ENCODE measurements at regions not wholly inside any gene's neighbourhood (a gene's known extent, or its start where the extent isn't known, plus 50 kb on each side); places are given as distances from the start of the nearest gene placed in this dataset.
A peak's percentile ranks its signal among the peaks of the same experiment; 100 is the strongest.

- 73% methylated on average over 9 of the region's 9 CpGs for WGBS
- Histone ChIP-seq H3K4me3 (ENCODE audit: low read depth in 1 of 3, low read length in 3 of 3) (no peak overlapping the region), H3K9ac (ENCODE audit: low read depth in 1 of 2, low read length in 2 of 2) (no peak overlapping the region), H3K27me3 (ENCODE audit: control insufficient read depth in 4 of 4, insufficient read depth in 4 of 4, low read length in 3 of 4) (no peaks in the 10 kb centered on the region), H3K36me3 (ENCODE audit: control insufficient read depth in 4 of 4, insufficient read depth in 3 of 4, low read depth in 1 of 4, low read length in 3 of 4) (no peaks in the 10 kb centered on the region), H3K4me1 (ENCODE audit: control insufficient read depth in 4 of 4, insufficient read depth in 4 of 4, low read length in 3 of 4) (peaks cover 2 to 11% (median 7%) of the 10 kb centered on the region in 4 donors), H3K9me3 (ENCODE audit: control insufficient read depth in 4 of 4, low read length in 3 of 4) (no peaks in the 10 kb centered on the region), H3K27ac (ENCODE audit: low read depth in 1 of 2, low read length in 2 of 2) (peak overlapping the region; percentile 57 to 72)
- TF ChIP-seq SP1 (IDR thresholded peaks at IDR 0.05) (peak; percentile 16), HNF4A (conservative IDR thresholded peaks at IDR 0.05) (no peak)
- no peak for DNase-seq (ENCODE audit: low spot score)
Observed at GRCh38 chr1:228903434-228904071, 168.3 kb downstream of the RHOU start.

- H3K4me3 ChIP-seq (ENCODE audit: low read depth in 1 of 3, low read length in 3 of 3) = no peak overlapping the region
- no peak overlapping the region for H3K9ac ChIP-seq (ENCODE audit: low read depth in 1 of 2, low read length in 2 of 2)
- no peaks in the 10 kb centered on the region for H3K27me3 ChIP-seq (ENCODE audit: control insufficient read depth in 4 of 4, insufficient read depth in 4 of 4, low read length in 3 of 4)
- no peak for DNase-seq (ENCODE audit: low spot score)
- H3K27ac ChIP-seq (ENCODE audit: low read depth in 1 of 2, low read length in 2 of 2) = no peak overlapping the region
- H3K36me3 ChIP-seq (ENCODE audit: control insufficient read depth in 4 of 4, insufficient read depth in 3 of 4, low read depth in 1 of 4, low read length in 3 of 4) = no peaks in the 10 kb centered on the region
- WGBS = 97% methylated on average over 4 of the region's 4 CpGs
- peaks cover 2 to 11% (median 7%) of the 10 kb centered on the region in 4 donors for H3K4me1 ChIP-seq (ENCODE audit: control insufficient read depth in 4 of 4, insufficient read depth in 4 of 4, low read length in 3 of 4)
- TF ChIP-seq JUND (IDR thresholded peaks at IDR 0.05) (no peak), FOXA1 (IDR thresholded peaks at IDR 0.05) (no peak), SP1 (IDR thresholded peaks at IDR 0.05) (no peak), TAF1 (conservative IDR thresholded peaks at IDR 0.05) (no peak), CTCF (IDR thresholded peaks at IDR 0.05; ENCODE audit: low read depth, low read length, missing input control) (no peak), MAX (IDR thresholded peaks at IDR 0.05) (no peak), RAD21 (IDR thresholded peaks at IDR 0.05) (no peak), FOXA2 (IDR thresholded peaks at IDR 0.05) (no peak), GABPA (IDR thresholded peaks at IDR 0.05 in 1 of 2, conservative IDR thresholded peaks at IDR 0.05 in 1 of 2) (no peak), YY1 (IDR thresholded peaks at IDR 0.05) (no peak), NR2F2 (IDR thresholded peaks at IDR 0.05) (no peak), EGR1 (IDR thresholded peaks at IDR 0.05; ENCODE audit: low read depth in 2 of 2) (no peak), ZBTB33 (IDR thresholded peaks at IDR 0.05) (no peak), HNF4G (IDR thresholded peaks at IDR 0.05) (no peak), ATF3 (IDR thresholded peaks at IDR 0.05) (no peak), RXRA (IDR thresholded peaks at IDR 0.05) (no peak), REST (IDR thresholded peaks at IDR 0.05) (no peak), HNF4A (conservative IDR thresholded peaks at IDR 0.05) (no peak)
- no peaks in the 10 kb centered on the region for H3K9me3 ChIP-seq (ENCODE audit: control insufficient read depth in 4 of 4, low read length in 3 of 4)
Observed at GRCh38 chr1:228904222-228904621, 168.9 kb downstream of the RHOU start.

All from liver (tissue), 8 donors.